ENCODE measurements at regions not wholly inside any gene's neighbourhood (a gene's known extent, or its start where the extent isn't known, plus 50 kb on each side); places are given as distances from the start of the nearest gene placed in this dataset.

GRCh38 chr9:89812556-89813181 is 207.9 kb downstream of the GADD45G start:
- Histone ChIP-seq H3K79me2 (replicated peaks; ENCODE audit: insufficient read depth) (no peaks in the 10 kb centered on the region), H3K36me3 (ENCODE audit: insufficient read depth) (no peaks in the 10 kb centered on the region), H3K4me2 (no peak overlapping the region), H2AFZ (no peak overlapping the region), H3K4me1 (ENCODE audit: insufficient read depth) (peaks cover 5% of the 10 kb centered on the region), H3K27me3 (ENCODE audit: insufficient read depth) (no peaks in the 10 kb centered on the region), H4K20me1 (replicated peaks; ENCODE audit: insufficient read depth) (no peaks in the 10 kb centered on the region), H3K27ac (ENCODE audit: low read depth) (no peak overlapping the region), H3K9me2 (ENCODE audit: insufficient read depth) (peaks cover 5% of the 10 kb centered on the region; the same call in 1 of the 2 replicates), H3K4me3 (no peak overlapping the region), H3F3A (replicated peaks; ENCODE audit: low read depth) (no peaks in the 10 kb centered on the region)
- H3K36me3 Mint-ChIP-seq (ENCODE audit: low read depth): no peaks in the 10 kb centered on the region
- no peak overlapping the region for H3K4me3 Mint-ChIP-seq
- DNase-seq (ENCODE audit: low spot score): no peak
- no peak overlapping the region for H3K27ac Mint-ChIP-seq
- no peaks in the 10 kb centered on the region for H3K27me3 Mint-ChIP-seq (ENCODE audit: insufficient read depth, low read depth, poor library complexity)
- TF ChIP-seq ZNF331 (CRISPR knock-in tag; IDR thresholded peaks at IDR 0.05; ENCODE audit: low read depth) (no peak), ETS1 (IDR thresholded peaks at IDR 0.05) (no peak)
- peaks cover 15% of the 10 kb centered on the region for H3K4me1 Mint-ChIP-seq
- H3K9me3 Mint-ChIP-seq: no peaks in the 10 kb centered on the region
- no peak for ATAC-seq

- Mint-ChIP-seq H3K4me3 (no peak overlapping the region), H3K27me3 (ENCODE audit: insufficient read depth, low read depth, poor library complexity) (no peaks in the 10 kb centered on the region)
- no peak for DNase-seq (ENCODE audit: low spot score)
Measured at GRCh38 chr9:89813482-89813881, 208.7 kb downstream of the GADD45G start.

More at GRCh38 chr9:89813482-89813881, 208.7 kb downstream of the GADD45G start:
- Mint-ChIP-seq H3K9me3 (no peaks in the 10 kb centered on the region), H3K27ac (no peak overlapping the region), H3K4me1 (peaks cover 7% of the 10 kb centered on the region), H3K36me3 (ENCODE audit: low read depth) (no peaks in the 10 kb centered on the region)
- H3K4me1 ChIP-seq (ENCODE audit: insufficient read depth): no peaks in the 10 kb centered on the region
- ATAC-seq: no peak
- no peak for TF ChIP-seq ZNF114 (CRISPR knock-in tag; IDR thresholded peaks at IDR 0.05)
- TF ChIP-seq ETS1 (IDR thresholded peaks at IDR 0.05): no peak
- no peak for TF ChIP-seq POLR2AphosphoS5 (IDR thresholded peaks at IDR 0.05; ENCODE audit: low read depth)
- no peak for TF ChIP-seq JUNB (IDR thresholded peaks at IDR 0.05; ENCODE audit: unreplicated experiment)
- no peak for TF ChIP-seq ZNF331 (CRISPR knock-in tag; IDR thresholded peaks at IDR 0.05; ENCODE audit: low read depth)
- TF ChIP-seq NANOG (IDR thresholded peaks at IDR 0.05; ENCODE audit: borderline replicate concordance): no peak
- TF ChIP-seq EZH2 (IDR thresholded peaks at IDR 0.05; ENCODE audit: low read depth, unreplicated experiment): no peak
- TF ChIP-seq CREB1 (CRISPR knock-in tag; IDR thresholded peaks at IDR 0.05; ENCODE audit: low read depth): no peak
- TF ChIP-seq REST (IDR thresholded peaks at IDR 0.05; ENCODE audit: unreplicated experiment): no peak
- no peak overlapping the region for H2AFZ ChIP-seq
- H3K4me3 ChIP-seq: no peak overlapping the region
- no peak overlapping the region for H3K27ac ChIP-seq (ENCODE audit: low read depth)
- H3K79me2 ChIP-seq (replicated peaks; ENCODE audit: insufficient read depth): no peaks in the 10 kb centered on the region
- no peaks in the 10 kb centered on the region for H3K36me3 ChIP-seq (ENCODE audit: insufficient read depth)
- H3F3A ChIP-seq (replicated peaks; ENCODE audit: low read depth): no peaks in the 10 kb centered on the region
- no peaks in the 10 kb centered on the region for H4K20me1 ChIP-seq (replicated peaks; ENCODE audit: insufficient read depth)
- H3K9me2 ChIP-seq (ENCODE audit: insufficient read depth): peaks cover 9% of the 10 kb centered on the region; the same call in 1 of the 2 replicates
- H3K4me2 ChIP-seq: no peak overlapping the region
- no peaks in the 10 kb centered on the region for H3K27me3 ChIP-seq (ENCODE audit: insufficient read depth)

Data from GM23338 (cell line).